OCI-LY1 (cell line): ENCODE measurements at regions not wholly inside any gene's neighbourhood (a gene's known extent, or its start where the extent isn't known, plus 50 kb on each side); places are given as distances from the start of the nearest gene placed in this dataset.

Experiments
- H2AFZ ChIP-seq: fragments of 200-600 bp; sonication (generic), shearing (Covaris generic); 2 replicates; pipeline ENCODE4 v1.6.0; 2014; ENCODE audit warnings: antibody characterized with exemption, mild to moderate bottlenecking, low read length
- H3F3A ChIP-seq: fragments of 200-600 bp; sonication (generic), shearing (Covaris generic); 2 replicates; pipeline ENCODE4 v1.6.0; 2014; ENCODE audit warnings: mild to moderate bottlenecking, antibody characterized with exemption, low read length, moderate library complexity; ENCODE audit not compliant: insufficient read depth
- H3K27ac ChIP-seq: fragments of 200-600 bp; sonication (generic); 2 replicates; pipeline ENCODE4 v1.5.1; 2014; ENCODE audit warnings: low read length, mixed run types, mild to moderate bottlenecking, low read depth; ENCODE audit not compliant: poor library complexity, severe bottlenecking
- H3K27me3 ChIP-seq: fragments of 200-600 bp; sonication (generic); 2 replicates; pipeline ENCODE4 v1.6.0; 2014; ENCODE audit warnings: antibody characterized with exemption, mild to moderate bottlenecking, low read length, moderate library complexity; ENCODE audit not compliant: insufficient read depth
- H3K36me3 ChIP-seq: fragments of 200-600 bp; sonication (generic); 2 replicates; pipeline ENCODE4 v1.6.1; 2014; ENCODE audit warnings: mild to moderate bottlenecking, antibody characterized with exemption, low read length, moderate library complexity, mixed read lengths; ENCODE audit not compliant: insufficient read depth
- H3K4me1 ChIP-seq: fragments of 200-600 bp; sonication (generic); 2 replicates; pipeline ENCODE4 v1.5.1; 2014; ENCODE audit warnings: mild to moderate bottlenecking, low read length, moderate library complexity; ENCODE audit not compliant: insufficient read depth, severe bottlenecking
- H3K4me2 ChIP-seq: fragments of 200-600 bp; sonication (generic), shearing (Covaris generic); 2 replicates; pipeline ENCODE4 v1.6.1; 2014; ENCODE audit warnings: low read length
- H3K4me3 ChIP-seq: fragments of 200-600 bp; sonication (generic); 2 replicates; pipeline ENCODE4 v1.5.1; 2014; ENCODE audit warnings: low read length, low read depth, mild to moderate bottlenecking, mixed read lengths; ENCODE audit not compliant: poor library complexity, severe bottlenecking
- H3K79me2 ChIP-seq: fragments of 200-600 bp; shearing (Covaris generic); 2 replicates; pipeline ENCODE4 v1.6.1; 2016; ENCODE audit warnings: mixed run types, low read length, mixed read lengths; ENCODE audit not compliant: insufficient read depth
- H3K9ac ChIP-seq: fragments of 200-600 bp; sonication (generic), shearing (Covaris generic); 2 replicates; pipeline ENCODE4 v1.6.1; 2014; ENCODE audit warnings: mild to moderate bottlenecking, low read length, mixed read lengths
- H3K9me2 ChIP-seq: fragments of 200-600 bp; sonication (generic), shearing (Covaris generic); 2 replicates; pipeline ENCODE4 v1.6.1; 2014; ENCODE audit warnings: low read depth, mild to moderate bottlenecking, low read length, mixed read lengths
- H3K9me3 ChIP-seq: fragments of 200-600 bp; shearing (Covaris generic); 2 replicates; pipeline ENCODE4 v1.6.1; 2014; ENCODE audit warnings: low read length, mixed read lengths
- H4K20me1 ChIP-seq: fragments of 200-600 bp; sonication (generic), shearing (Covaris generic); 2 replicates; pipeline ENCODE4 v1.6.0; 2016; ENCODE audit warnings: mild to moderate bottlenecking, low read length; ENCODE audit not compliant: insufficient read depth
- EZH2 ChIP-seq: fragments of 200-600 bp; sonication (generic), shearing (Covaris generic); IDR thresholded peaks from 2 replicates; pipeline ENCODE4 v1.8.0; 2017; ENCODE audit warnings: borderline replicate concordance, mixed run types, mild to moderate bottlenecking, antibody characterized with exemption, low read length, moderate library complexity, mixed read lengths
- TF ChIP-seq, protein P1 (sequence below): fragments of 200-600 bp; sonication (generic), shearing (Covaris generic); IDR thresholded peaks from 2 replicates; pipeline ENCODE4 v1.5.1; 2017; ENCODE audit warnings: mild to moderate bottlenecking, antibody characterized with exemption, low read length, moderate library complexity, mixed read lengths

DNA sequence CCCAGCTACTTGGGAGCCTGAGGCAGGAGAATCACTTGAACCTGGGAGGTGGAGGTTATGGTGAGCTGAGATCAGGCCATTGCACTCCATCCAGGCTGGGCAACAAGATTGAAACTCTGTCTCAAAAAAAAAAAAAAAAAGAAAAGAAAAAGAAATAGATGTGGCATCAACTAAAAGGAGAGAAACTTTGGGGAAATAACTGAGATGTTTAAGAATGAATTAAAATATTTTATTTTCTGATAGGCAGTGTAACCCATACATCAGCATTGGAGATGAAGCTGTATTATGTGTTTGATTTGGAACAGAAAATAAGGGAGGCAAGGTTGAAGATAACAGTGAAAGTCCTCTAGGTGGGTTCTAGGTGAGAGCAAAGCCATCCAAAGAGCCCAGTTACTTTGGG, 110.7 kb upstream of the HNRNPA3 start:
- no peaks in the 10 kb centered on the region for H3K9me2 ChIP-seq
- TF ChIP-seq, protein P1, sequence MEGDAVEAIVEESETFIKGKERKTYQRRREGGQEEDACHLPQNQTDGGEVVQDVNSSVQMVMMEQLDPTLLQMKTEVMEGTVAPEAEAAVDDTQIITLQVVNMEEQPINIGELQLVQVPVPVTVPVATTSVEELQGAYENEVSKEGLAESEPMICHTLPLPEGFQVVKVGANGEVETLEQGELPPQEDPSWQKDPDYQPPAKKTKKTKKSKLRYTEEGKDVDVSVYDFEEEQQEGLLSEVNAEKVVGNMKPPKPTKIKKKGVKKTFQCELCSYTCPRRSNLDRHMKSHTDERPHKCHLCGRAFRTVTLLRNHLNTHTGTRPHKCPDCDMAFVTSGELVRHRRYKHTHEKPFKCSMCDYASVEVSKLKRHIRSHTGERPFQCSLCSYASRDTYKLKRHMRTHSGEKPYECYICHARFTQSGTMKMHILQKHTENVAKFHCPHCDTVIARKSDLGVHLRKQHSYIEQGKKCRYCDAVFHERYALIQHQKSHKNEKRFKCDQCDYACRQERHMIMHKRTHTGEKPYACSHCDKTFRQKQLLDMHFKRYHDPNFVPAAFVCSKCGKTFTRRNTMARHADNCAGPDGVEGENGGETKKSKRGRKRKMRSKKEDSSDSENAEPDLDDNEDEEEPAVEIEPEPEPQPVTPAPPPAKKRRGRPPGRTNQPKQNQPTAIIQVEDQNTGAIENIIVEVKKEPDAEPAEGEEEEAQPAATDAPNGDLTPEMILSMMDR: no peak
- no peak for TF ChIP-seq EZH2
- no peaks in the 10 kb centered on the region for H3K9me3 ChIP-seq
- H3K9ac ChIP-seq: no peak overlapping the region
- H3K79me2 ChIP-seq: no peaks in the 10 kb centered on the region
- H3K4me1 ChIP-seq: no peaks in the 10 kb centered on the region
- no peak overlapping the region for H2AFZ ChIP-seq
- H3K4me3 ChIP-seq: no peak overlapping the region
- H3K27me3 ChIP-seq: peaks cover 3% of the 10 kb centered on the region; the same call in 1 of the 2 replicates
- no peak overlapping the region for H3K4me2 ChIP-seq
- no peaks in the 10 kb centered on the region for H4K20me1 ChIP-seq
- no peaks in the 10 kb centered on the region; the same call in 1 of the 2 replicates for H3K36me3 ChIP-seq
- H3F3A ChIP-seq: no peaks in the 10 kb centered on the region
- no peak overlapping the region for H3K27ac ChIP-seq

- no peaks in the 10 kb centered on the region for H3K9me3 ChIP-seq
- no peaks in the 10 kb centered on the region for H4K20me1 ChIP-seq
- no peaks in the 10 kb centered on the region for H3K4me1 ChIP-seq
- H3K4me3 ChIP-seq: no peak overlapping the region
- no peaks in the 10 kb centered on the region; the same call in 1 of the 2 replicates for H3K36me3 ChIP-seq
- H3K9ac ChIP-seq: no peak overlapping the region
- H3K4me2 ChIP-seq: no peak overlapping the region
- H3K9me2 ChIP-seq: no peaks in the 10 kb centered on the region
- H3F3A ChIP-seq: no peaks in the 10 kb centered on the region
- H2AFZ ChIP-seq: no peak overlapping the region
- H3K27ac ChIP-seq: no peak overlapping the region
- TF ChIP-seq EZH2: no peak
- TF ChIP-seq, protein P1: peak; percentile 36; the same call in 1 of the 2 replicates
- no peaks in the 10 kb centered on the region for H3K79me2 ChIP-seq
- H3K27me3 ChIP-seq: peaks cover 3% of the 10 kb centered on the region; the same call in 1 of the 2 replicates
Measured at GRCh38 chr2:177106212-177106611, 106.4 kb upstream of the HNRNPA3 start.

GRCh38 chr2:177108890-177109289, 103.7 kb upstream of the HNRNPA3 start:
- Histone ChIP-seq H3K79me2 (no peaks in the 10 kb centered on the region), H3K4me3 (no peak overlapping the region), H3K9me2 (no peaks in the 10 kb centered on the region), H3K9me3 (no peaks in the 10 kb centered on the region), H3F3A (no peaks in the 10 kb centered on the region), H3K36me3 (no peaks in the 10 kb centered on the region), H3K9ac (no peak overlapping the region), H2AFZ (no peak overlapping the region), H3K4me1 (no peaks in the 10 kb centered on the region), H3K4me2 (no peak overlapping the region), H3K27ac (no peak overlapping the region), H3K27me3 (no peaks in the 10 kb centered on the region), H4K20me1 (no peaks in the 10 kb centered on the region)
- TF ChIP-seq EZH2: no peak
- TF ChIP-seq, protein P1: no peak
